ENCODE measurements at regions not wholly inside any gene's neighbourhood (a gene's known extent, or its start where the extent isn't known, plus 50 kb on each side); places are given as distances from the start of the nearest gene placed in this dataset.
"Not testable (repeated sequence)": the region's sequence is repeated elsewhere in the genome, so short reads cannot be mapped to it uniquely, and the experiment has no call there.

DNA sequence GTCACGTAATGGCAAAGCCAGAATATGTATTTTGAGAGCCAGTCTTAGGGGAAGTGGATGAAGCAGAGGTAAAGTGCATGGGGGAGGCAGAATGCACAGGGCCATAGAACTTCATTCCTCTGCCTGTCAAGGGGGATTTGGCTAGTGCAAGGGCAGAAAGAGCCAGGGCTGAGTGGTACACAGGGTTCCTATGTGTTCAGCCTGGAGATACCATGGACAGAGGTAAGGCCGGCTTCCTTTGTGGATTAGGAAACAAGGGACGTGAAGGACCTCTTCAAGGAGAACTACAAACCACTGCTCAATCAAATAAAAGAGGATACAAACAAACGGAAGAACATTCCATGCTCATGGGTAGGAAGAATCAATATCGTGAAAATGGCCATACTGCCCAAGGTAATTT lies 241.1 kb upstream of the ELAVL2 start:
- TF ChIP-seq, protein P1, sequence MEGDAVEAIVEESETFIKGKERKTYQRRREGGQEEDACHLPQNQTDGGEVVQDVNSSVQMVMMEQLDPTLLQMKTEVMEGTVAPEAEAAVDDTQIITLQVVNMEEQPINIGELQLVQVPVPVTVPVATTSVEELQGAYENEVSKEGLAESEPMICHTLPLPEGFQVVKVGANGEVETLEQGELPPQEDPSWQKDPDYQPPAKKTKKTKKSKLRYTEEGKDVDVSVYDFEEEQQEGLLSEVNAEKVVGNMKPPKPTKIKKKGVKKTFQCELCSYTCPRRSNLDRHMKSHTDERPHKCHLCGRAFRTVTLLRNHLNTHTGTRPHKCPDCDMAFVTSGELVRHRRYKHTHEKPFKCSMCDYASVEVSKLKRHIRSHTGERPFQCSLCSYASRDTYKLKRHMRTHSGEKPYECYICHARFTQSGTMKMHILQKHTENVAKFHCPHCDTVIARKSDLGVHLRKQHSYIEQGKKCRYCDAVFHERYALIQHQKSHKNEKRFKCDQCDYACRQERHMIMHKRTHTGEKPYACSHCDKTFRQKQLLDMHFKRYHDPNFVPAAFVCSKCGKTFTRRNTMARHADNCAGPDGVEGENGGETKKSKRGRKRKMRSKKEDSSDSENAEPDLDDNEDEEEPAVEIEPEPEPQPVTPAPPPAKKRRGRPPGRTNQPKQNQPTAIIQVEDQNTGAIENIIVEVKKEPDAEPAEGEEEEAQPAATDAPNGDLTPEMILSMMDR (IDR thresholded peaks at IDR 0.05 in 8 of 11, conservative IDR thresholded peaks at IDR 0.05 in 3 of 11): not testable (repeated sequence)
- not testable (repeated sequence) for TF ChIP-seq POLR2A, POLR2AphosphoS5 (IDR thresholded peaks at IDR 0.05)
